Glutamatergic neuron (in vitro differentiated cells): ENCODE measurements at regions not wholly inside any gene's neighbourhood (a gene's known extent, or its start where the extent isn't known, plus 50 kb on each side); places are given as distances from the start of the nearest gene placed in this dataset.

Experiments
- DNase-seq: peaks from one replicate; pipeline ENCODE4 v3.0.0; 2022
- H3K27ac Mint-ChIP-seq: one replicate; pipeline ENCODE4 v1.8.0; 2020; ENCODE audit warnings: mild to moderate bottlenecking, mixed read lengths, inconsistent platforms; ENCODE audit not compliant: unreplicated experiment
- H3K27me3 Mint-ChIP-seq: one replicate; pipeline ENCODE4 v1.8.0; 2020; ENCODE audit warnings: mild to moderate bottlenecking, moderate library complexity, mixed read lengths, inconsistent platforms; ENCODE audit not compliant: unreplicated experiment
- H3K36me3 Mint-ChIP-seq: one replicate; pipeline ENCODE4 v1.8.0; 2020; ENCODE audit warnings: mild to moderate bottlenecking, mixed read lengths, inconsistent platforms; ENCODE audit not compliant: unreplicated experiment
- H3K4me1 Mint-ChIP-seq: one replicate; pipeline ENCODE4 v1.8.0; 2020; ENCODE audit warnings: mild to moderate bottlenecking, low read depth, mixed read lengths, inconsistent platforms; ENCODE audit not compliant: unreplicated experiment
- H3K4me3 Mint-ChIP-seq: one replicate; pipeline ENCODE4 v1.8.0; 2020; ENCODE audit warnings: mild to moderate bottlenecking, mixed read lengths, inconsistent platforms; ENCODE audit not compliant: unreplicated experiment
- H3K9me3 Mint-ChIP-seq: one replicate; pipeline ENCODE4 v1.8.0; 2020; ENCODE audit warnings: mild to moderate bottlenecking, moderate library complexity, mixed read lengths, inconsistent platforms; ENCODE audit not compliant: unreplicated experiment
- CTCF ChIP-seq: fragments of 200-600 bp; sonication (generic); IDR thresholded peaks from one replicate; pipeline ENCODE4 v1.5.0; 2021; ENCODE audit not compliant: partially characterized antibody, unreplicated experiment

GRCh38 chr11:109749476-109749875 lies 327.5 kb downstream of the C11orf87 start:
- no peaks in the 10 kb centered on the region for H3K4me1 Mint-ChIP-seq
- DNase-seq: no peak

GRCh38 chr11:109750964-109751363 lies 329.0 kb downstream of the C11orf87 start:
- no peak for DNase-seq
- TF ChIP-seq CTCF: no peak
- no peaks in the 10 kb centered on the region for H3K4me1 Mint-ChIP-seq
- H3K27ac Mint-ChIP-seq: no peak overlapping the region
- peaks cover 2% of the 10 kb centered on the region for H3K27me3 Mint-ChIP-seq
- no peak overlapping the region for H3K4me3 Mint-ChIP-seq
- H3K9me3 Mint-ChIP-seq: peaks cover 2% of the 10 kb centered on the region
- H3K36me3 Mint-ChIP-seq: no peaks in the 10 kb centered on the region

More at GRCh38 chr11:109749476-109749875, 327.5 kb downstream of the C11orf87 start:
- TF ChIP-seq CTCF: no peak
- Mint-ChIP-seq H3K27me3 (no peaks in the 10 kb centered on the region), H3K9me3 (peaks cover 2% of the 10 kb centered on the region), H3K4me3 (no peak overlapping the region), H3K36me3 (no peaks in the 10 kb centered on the region), H3K27ac (no peak overlapping the region)

- TF ChIP-seq CTCF: no peak
- peaks cover under 1% of the 10 kb centered on the region for H3K4me1 Mint-ChIP-seq
- peaks cover 2% of the 10 kb centered on the region for H3K9me3 Mint-ChIP-seq
- no peaks in the 10 kb centered on the region for H3K36me3 Mint-ChIP-seq
- no peak overlapping the region for H3K4me3 Mint-ChIP-seq
- H3K27ac Mint-ChIP-seq: no peak overlapping the region
- H3K27me3 Mint-ChIP-seq: peaks cover 2% of the 10 kb centered on the region
- DNase-seq: no peak
Observed at GRCh38 chr11:109752212-109752825, 330.3 kb downstream of the C11orf87 start.

- H3K27ac Mint-ChIP-seq: no peak overlapping the region
- no peaks in the 10 kb centered on the region for H3K36me3 Mint-ChIP-seq
- peaks cover 2% of the 10 kb centered on the region for H3K4me1 Mint-ChIP-seq
- no peak for DNase-seq
- H3K4me3 Mint-ChIP-seq: no peak overlapping the region
- peaks cover 2% of the 10 kb centered on the region for H3K9me3 Mint-ChIP-seq
- H3K27me3 Mint-ChIP-seq: peaks cover 2% of the 10 kb centered on the region
- no peak for TF ChIP-seq CTCF
Observed at GRCh38 chr11:109756521-109756920, 334.5 kb downstream of the C11orf87 start.

GRCh38 chr11:109756951-109757350 lies 335.0 kb downstream of the C11orf87 start:
- no peak for DNase-seq
- TF ChIP-seq CTCF: no peak
- no peak overlapping the region for H3K27ac Mint-ChIP-seq
- H3K4me1 Mint-ChIP-seq: peaks cover 2% of the 10 kb centered on the region
- H3K36me3 Mint-ChIP-seq: no peaks in the 10 kb centered on the region
- H3K27me3 Mint-ChIP-seq: peaks cover 2% of the 10 kb centered on the region
- no peak overlapping the region for H3K4me3 Mint-ChIP-seq
- peaks cover 2% of the 10 kb centered on the region for H3K9me3 Mint-ChIP-seq
